GM19025 (cell line): ENCODE measurements at regions not wholly inside any gene's neighbourhood (a gene's known extent, or its start where the extent isn't known, plus 50 kb on each side); places are given as distances from the start of the nearest gene placed in this dataset.
A peak's percentile ranks its signal among the peaks of the same experiment; 100 is the strongest.

Source experiments
- ATAC-seq: cut with Tn5 transposase; IDR thresholded peaks from one replicate; pipeline ENCODE4 v1.9.1; 2021; ENCODE audit warnings: mild to moderate bottlenecking, low read depth, moderate library complexity; ENCODE audit not compliant: unreplicated experiment

DNA sequence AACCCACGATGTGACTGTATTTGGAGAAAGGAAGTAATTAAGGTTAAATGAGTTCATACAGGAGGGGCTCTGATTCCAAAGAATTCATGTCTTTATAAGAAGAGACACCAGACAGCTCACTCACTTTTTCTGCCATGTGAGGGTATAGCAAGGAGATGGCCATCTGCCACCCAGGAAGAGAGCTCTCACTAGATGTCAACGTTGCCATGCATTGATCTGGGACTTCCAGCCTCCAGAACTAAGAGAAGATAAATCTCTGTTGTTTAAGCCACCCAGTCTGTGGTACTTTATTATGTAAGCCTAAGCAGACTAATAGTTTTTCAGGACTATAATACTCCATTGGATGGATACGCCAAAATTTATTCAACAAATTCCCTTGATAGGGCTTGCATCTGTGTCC, 89.8 kb upstream of the RAD23B start:
- no peak for ATAC-seq

DNA sequence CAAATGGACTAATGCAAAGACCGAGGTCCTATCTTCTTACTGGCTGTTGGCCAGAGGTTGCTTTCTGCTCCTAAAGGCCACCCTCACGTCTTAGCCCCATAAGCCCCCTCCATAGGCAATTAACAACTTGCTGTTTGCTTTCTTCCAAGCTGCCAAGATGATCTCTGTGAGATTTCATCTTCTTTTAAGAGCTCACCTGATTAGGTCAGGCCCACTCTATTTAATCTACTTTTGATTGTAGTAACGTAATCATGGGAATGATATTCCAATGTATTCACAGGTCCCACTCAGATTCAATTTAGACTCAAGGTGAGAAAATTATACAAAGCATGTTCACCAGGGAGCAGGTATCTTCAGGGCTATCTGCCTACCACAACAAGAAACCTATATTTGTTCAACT, 84.4 kb upstream of the RAD23B start:
- ATAC-seq = no peak

DNA sequence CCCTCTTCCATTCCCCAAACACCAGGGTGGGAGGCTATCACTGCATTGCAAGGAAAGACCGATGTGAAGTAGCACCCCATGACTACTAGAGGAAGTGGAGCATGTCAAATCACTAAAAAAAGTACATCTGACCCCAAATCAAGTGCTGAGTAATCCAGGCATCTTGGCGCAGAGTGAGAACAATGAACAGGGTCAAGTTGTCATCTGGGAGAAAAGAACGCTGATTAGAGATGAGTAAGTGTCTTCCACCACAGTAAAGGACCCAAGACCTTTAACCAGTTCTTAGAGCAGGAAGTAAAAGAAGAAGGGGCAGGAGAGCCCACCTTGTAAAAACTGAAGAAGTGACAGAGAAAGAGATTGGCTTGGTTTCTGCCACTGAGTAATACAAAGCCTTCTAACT, 75.0 kb upstream of the RAD23B start:
- no peak for ATAC-seq

DNA sequence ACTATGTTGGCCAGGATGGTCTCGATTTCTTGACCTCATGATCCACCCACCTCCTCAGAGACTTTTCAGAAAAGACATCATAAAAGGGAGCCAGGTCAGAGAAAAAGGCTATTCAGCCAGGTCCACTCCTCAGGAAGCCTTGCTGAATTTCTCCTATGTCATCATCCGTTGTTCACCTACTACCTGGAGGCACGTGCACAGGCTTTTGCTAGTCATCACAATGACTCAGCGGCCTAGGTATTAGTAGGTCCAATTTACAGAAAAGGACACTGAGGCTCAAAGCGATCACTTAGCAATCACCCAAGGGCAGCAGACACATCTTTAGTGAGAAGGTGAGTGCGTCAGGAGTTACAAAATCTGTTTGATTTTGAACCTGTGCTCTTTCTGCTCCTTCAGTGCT, 72.3 kb upstream of the RAD23B start:
- ATAC-seq = no peak

DNA sequence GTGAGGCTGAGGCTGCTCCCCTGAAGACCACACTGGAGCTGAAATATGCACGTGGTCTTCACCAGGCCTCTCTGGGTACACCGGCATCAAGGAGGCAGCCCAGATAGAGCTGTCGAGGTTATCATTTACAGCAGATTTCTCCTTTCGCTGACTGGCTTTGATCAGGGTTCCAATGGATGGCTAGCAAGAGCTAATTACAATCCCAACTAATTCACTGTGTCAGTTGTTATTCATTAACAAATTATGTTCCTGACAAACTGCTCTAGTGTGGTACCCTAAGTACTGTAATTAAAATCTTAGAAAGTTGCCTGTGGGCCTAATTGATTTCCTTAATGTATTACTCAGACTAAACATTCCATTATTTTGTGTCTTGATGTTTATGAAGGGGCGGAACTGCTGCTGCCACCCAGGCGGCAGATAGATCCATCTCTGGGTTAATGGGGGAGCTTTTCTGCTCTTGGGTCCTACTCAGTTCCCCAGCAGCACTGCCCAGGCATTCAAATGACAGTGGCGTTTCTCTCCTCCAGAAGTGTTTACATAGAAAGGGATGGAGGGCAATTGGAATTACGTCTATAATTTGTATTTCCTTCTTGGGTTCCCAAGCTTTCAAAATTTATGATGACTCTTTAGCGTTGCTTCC, 71.7 kb upstream of the RAD23B start:
- ATAC-seq = no peak

DNA sequence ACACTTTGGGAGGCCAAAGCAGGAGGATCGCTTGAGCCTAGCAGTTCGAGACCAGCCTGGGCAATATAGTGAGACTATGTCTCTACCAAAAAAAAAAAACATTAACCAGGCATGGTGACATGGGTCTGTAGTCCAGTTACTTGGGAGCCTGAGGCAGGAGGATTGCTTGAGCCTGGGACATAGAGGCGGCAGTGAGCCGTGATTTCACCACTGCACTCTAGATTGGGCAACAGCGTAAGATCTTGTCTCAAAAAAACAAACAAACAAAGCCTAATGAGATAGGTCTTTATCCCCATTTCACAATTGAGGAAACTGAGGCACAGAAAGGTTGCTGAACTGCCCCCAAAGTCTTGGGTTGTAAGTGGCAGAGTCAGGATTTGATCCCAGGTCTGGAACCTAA, 70.5 kb upstream of the RAD23B start:
- ATAC-seq = no peak

DNA sequence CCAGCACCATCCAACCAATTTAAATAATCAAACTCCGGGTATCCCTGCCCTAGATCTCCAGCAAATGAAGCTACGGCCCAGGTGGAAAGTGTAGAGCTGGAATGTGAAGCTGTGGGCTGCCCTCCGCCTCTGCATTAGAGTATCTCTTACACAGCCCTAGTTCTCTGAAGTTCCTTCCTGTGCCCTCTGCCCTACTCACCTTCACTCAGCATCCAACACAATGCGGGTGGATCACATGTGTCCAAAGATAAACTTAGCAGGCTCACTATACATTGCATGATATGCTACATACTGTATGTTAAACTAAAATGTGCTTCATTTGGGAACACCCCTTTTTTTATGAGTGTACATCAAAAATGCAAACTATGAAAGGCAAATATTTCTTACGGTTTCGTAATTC, 70.0 kb upstream of the RAD23B start:
- no peak for ATAC-seq

DNA sequence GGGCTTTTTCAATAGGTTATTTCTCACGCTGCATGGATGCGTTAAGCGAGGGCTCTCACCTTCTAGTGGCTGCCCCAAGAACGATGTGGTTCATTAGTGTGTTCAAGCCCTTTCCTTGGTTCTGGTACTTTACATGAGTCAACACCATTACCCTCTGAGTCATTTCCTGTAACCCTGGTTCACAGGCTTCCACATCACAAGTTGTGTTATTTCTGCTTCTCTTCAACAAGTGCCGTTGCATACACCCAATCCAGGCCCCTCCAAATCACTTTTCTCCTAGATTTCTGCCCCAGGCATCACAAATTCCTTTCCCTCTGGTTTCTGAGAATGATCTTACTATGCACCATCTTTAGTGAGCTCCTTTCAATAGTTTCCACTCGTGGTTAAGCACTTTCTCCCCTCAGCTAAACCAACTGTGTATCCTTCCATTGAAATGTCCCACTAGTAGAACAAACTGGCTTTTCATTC, 69.5 kb upstream of the RAD23B start:
- ATAC-seq = peak; percentile 94

DNA sequence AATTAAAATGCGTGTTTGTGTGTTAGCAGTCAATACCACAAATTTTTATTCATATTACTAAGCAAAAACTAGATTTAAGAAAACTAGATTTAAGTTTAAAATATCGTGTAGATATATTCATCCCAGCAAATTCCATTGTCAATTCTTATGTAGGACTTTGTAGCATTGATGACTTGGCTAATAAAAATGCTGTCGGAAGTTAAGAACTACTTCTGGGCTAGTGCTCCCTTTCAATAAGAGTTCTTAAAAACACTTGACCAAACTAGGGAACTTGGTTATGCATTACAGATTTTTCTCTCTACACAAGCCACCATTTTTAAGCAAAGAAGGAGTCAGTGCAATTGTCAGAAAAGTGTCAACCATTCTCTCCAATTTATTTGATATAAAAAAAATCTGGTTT, 68.7 kb upstream of the RAD23B start:
- ATAC-seq = no peak

DNA sequence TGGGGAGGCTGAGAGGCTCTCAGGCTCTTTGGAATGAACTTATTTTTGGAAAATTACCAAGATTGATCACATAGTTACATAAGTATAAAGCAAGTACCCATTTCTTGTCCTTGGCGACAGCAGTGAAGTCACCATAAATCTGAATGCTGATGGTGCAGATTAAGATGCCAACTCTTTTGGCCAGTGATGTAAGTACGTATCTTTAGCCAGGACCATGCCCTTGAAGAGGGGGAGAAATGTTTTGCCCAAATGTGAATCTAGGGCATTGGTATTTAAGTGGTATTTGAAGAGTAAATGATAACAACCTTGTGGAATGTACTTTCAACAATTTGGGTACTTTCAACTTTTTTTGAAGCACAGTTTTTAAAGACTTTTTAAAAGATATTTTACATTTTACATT, 68.2 kb upstream of the RAD23B start:
- ATAC-seq = no peak

DNA sequence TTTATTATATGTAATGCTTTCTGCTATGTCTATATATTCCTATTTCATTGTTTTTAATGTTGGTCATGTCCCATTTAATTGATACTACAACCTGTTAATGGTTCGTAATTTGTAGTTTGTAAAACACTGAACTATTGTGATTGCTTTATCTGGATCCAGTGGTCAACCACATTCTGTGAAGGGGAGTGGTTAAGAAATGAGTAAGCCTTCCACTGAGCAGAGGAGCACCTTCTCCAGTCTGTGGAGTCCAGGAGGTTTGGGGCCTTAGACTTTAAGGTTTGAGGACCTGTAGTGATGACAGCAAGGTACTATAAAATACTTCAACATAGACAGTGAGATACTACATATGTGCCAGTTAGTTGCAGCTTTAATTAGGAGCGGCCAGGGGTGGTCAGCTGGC, 67.7 kb upstream of the RAD23B start:
- ATAC-seq = no peak

DNA sequence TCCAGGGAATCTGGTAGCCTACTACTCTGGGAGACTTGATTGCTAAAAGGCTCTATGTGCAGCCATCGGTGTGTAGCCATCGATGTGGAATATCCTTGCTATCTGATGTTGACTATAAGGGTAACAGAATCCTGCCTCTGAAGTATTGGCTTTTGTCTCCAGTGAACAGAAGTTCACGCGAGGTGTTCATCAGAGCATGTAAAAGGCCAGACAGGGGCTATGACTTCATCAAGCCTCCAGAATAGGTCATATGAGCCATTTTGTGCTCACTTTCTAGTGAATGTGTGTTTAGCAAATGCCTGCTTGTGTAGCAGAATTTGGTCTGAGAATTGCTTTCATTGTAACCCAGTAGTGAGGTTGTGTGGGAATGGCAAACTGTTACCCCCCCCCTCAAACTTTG, 66.8 kb upstream of the RAD23B start:
- no peak for ATAC-seq

DNA sequence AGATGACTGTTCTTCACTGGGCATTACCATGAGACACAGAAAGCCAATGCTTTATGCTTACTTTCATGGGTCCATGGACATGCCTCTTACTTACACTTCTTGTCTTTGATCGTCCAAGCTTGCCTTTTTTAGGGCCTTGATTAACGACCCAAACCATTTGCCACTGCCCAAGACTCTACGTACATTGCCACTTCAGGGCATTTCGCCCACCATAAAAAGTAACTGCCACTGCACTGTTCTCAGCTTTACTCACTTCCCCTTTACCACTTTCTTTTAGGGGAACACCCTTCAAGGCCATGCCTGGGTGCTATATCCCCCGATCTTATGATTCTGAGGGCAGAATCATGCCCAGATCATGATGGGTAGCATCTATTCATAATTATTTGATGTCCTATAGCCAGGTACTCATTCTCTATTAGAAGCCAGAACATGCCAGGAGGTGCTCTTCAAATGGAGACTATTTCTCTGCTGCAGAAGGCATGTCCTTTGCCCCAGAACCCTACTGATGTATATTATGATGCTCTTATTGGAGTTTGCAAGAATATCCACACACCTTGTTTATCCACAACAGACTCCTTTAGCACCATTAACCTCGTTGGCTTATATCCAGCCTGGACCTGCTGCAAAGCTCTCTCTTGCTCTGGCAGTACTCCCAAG, 64.1 kb upstream of the RAD23B start:
- peak; percentile 75 for ATAC-seq

DNA sequence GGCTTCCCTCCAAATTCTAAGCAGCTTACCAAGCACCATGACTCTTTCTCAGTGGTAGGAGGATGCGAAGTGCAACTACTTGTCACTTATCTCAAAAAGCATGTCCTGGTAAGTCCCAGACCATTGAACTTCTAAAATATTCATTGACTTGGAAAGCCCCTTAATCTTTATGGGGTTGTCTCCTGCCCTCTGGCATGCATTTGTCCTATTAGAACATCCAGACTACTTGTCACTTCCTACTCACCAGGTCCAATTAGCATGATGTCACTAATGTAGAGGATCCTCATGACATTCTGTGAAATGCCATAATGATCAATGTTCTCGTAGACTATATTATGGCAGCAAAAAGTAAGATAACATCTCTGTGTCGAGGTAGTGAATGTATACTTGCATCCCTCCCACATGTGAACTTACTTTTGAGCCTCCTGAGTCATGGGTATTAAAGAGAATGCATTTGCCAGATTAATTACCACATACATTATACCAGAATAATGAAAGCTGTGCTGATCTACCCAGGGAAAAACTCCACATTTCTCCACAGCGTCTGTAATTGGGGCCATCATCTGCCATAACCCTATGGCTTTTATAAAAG, 63.5 kb upstream of the RAD23B start:
- peak; percentile 48 for ATAC-seq

DNA sequence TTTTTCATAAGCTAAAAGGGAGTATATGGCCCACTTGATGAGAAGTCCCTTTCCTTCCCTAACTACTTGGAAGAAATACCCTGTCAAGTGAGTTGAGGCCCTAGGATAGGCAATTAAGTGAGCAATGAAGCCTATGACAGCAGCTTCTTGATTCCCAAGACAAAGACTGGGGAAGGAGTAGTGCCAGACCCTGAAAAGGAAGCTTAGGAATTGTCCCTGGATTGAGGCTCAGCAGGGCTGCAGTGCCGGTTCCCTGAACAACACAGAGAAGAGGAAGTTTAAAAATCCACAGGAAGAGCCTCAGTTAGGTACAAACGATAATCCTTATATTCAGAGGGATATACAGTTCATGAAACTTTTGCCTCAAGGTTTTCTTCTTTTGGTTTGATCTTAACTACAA, 61.8 kb upstream of the RAD23B start:
- no peak for ATAC-seq

DNA sequence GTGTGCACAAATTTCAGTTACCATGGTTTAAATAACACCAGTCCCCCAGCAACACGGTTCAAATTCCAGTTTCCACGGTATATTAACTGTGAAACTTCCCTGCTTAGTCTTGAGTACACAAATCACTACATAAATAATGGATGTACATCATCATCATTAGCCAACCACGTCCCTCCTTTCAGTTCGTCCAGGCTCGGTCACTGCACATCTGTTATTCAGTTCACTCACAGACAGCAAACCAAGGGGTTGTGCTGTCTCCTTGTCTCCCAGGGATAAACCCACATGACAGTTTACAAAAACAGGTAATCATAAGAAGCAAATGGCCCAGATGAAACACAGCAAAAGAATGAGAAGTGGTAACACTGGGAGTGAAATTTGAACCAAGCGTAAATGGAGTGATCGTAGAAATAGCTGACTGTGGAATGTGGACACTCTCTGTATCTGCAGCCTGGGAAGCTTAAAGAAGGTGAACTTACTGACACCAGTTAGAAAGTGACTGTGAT, 61.0 kb upstream of the RAD23B start:
- ATAC-seq = no peak

DNA sequence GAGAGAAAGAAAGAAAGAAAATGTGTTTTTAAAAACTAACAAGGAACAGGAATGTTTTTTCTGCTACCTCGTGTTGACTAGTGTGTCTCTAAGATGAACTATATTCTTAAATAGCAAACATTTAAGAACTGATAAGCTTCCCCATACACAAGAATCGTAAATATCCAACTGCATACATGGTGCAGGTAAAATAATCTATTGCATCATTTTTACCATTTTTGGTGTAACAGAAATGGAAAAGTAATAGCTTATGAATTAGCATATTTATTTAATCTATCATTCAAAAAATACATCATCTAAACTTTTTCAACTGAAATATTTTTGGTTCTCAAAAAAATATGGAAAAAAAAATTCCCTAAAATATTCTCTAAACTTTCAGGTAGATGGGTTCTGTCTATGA, 59.7 kb upstream of the RAD23B start:
- no peak for ATAC-seq

DNA sequence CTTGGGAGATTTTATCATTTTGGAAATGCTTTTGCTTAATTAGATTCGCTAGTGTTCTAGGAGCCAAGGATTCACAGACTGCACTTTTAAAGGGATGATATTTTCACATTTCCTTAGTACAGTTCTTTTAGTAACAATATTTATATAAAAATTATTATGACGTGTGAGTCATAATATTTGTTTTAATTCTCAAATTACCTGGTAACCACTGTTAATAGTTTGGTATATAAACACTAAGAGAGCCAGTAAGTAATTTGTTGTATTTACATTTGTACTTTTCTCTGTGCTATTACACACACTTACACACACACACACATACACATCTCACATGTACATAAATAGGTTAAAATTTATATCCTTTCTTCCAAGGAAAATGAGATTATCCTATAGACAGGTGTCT, 58.8 kb upstream of the RAD23B start:
- no peak for ATAC-seq

DNA sequence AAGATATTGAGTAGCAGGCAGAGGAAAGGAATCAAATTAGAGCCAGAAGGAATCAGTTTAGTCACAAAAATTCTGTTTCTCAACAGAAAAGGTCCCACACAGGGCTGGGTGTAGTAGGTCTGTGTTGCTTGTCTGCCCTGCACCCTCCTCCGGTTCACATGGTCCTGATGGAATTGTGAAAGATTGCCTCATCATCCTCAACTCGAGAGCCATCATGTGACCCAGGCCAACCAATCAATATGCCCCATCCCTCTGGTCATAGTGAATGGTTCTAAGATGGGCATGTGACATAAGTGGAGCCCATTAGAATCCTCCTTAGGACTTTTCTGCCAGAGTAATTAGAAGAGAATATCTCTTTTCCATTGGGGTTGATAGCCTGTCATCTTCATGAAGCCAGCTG, 56.7 kb upstream of the RAD23B start:
- no peak for ATAC-seq

DNA sequence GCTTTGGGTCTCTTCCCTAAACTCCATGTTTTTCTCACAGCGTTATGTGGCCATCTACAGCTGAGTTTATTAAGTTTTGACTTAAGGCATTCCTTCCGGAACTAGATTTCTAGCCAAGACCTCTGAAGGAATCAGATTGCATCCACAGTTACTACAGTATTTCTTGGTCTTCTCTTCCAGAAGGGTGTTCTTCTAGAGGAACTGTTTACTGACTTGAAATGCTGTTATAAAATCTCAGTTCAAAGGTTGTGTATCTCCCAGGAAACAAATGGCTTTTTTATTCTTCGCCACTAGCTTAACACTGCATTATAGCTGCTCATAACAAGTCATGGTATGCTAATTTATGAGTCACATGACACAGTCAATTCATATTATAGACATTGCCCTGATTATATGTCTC, 55.3 kb upstream of the RAD23B start:
- ATAC-seq = no peak

DNA sequence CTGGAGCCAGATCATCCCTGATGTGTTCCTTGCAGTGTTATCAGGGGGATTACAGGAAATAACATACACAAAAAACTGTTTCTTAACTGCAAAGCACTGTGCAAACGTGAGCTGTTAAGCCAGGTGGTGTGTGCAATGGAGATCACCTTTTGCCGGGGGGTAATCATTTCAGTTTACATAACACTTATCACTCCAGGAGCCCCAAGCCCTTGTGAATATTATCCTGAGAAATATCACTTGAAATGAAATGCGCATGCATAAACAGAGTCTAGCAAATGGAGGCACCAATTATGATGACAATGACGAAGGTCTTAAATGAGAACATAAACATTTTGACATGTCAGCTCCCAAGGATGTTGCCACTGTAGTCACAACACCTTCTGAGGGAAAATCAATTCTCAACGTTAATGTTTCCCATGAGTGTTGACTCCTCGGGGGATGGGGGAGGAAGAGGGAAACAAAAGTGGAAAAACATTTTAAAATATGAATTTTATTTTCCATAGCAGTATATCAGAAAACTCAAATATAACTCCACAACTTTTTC, 54.5 kb upstream of the RAD23B start:
- no peak for ATAC-seq

DNA sequence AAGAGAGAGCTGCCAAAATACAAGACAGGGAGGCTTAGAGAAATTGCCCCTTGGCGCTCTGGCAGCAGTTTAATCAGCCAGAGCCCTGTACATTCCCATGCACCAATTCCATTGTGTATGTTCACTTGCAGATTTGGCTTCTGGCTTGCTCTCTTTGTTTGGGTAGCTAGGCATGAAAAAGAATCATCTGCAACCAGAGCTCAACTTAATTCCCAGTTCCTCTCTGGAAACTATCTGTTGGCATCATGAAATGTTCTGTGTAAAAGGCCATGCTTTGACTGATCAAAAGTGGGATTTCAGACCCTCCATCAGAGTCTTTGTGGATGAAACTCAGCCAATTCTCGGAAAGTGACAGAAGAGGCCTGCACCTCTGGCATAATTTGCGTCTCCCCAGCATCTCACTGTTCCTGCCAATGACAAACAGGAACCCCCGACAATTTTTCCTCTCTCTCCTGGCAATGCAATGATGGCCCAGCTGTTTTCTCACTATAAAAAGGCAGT, 53.8 kb upstream of the RAD23B start:
- no peak for ATAC-seq
